Activated naive CD8-positive, alpha-beta T cell treated with anti-CD3 and anti-CD28 coated beads for 36 hours (primary cell): ENCODE measurements at regions not wholly inside any gene's neighbourhood (a gene's known extent, or its start where the extent isn't known, plus 50 kb on each side); places are given as distances from the start of the nearest gene placed in this dataset.

Source experiments
- DNase-seq: peaks from one replicate; pipeline ENCODE4 v3.0.0; 2021
- H3K27ac Mint-ChIP-seq: one replicate; pipeline ENCODE4 v1.8.0; 2022; ENCODE audit warnings: mild to moderate bottlenecking, moderate library complexity, mixed read lengths
- H3K27me3 Mint-ChIP-seq: one replicate; pipeline ENCODE4 v1.8.0; 2022; ENCODE audit warnings: mild to moderate bottlenecking, mixed read lengths
- H3K36me3 Mint-ChIP-seq: one replicate; pipeline ENCODE4 v1.8.0; 2021; ENCODE audit warnings: mild to moderate bottlenecking, mixed read lengths
- H3K4me1 Mint-ChIP-seq: one replicate; pipeline ENCODE4 v1.8.0; 2021; ENCODE audit warnings: mixed read lengths
- H3K4me3 Mint-ChIP-seq: one replicate; pipeline ENCODE4 v1.8.0; 2022; ENCODE audit warnings: mild to moderate bottlenecking, moderate library complexity, mixed read lengths
- H3K9me3 Mint-ChIP-seq: one replicate; pipeline ENCODE4 v1.8.0; 2022; ENCODE audit warnings: mixed read lengths

GRCh38 chr6:924661-925060 is 231.7 kb upstream of the EXOC2 start:
- no peak for DNase-seq
- H3K36me3 Mint-ChIP-seq: no peaks in the 10 kb centered on the region
- H3K4me1 Mint-ChIP-seq: no peaks in the 10 kb centered on the region
- H3K27ac Mint-ChIP-seq: no peak overlapping the region
- peaks cover 19% of the 10 kb centered on the region for H3K27me3 Mint-ChIP-seq
- peaks cover 14% of the 10 kb centered on the region for H3K9me3 Mint-ChIP-seq
- H3K4me3 Mint-ChIP-seq: no peak overlapping the region

GRCh38 chr6:921400-921799 is 228.5 kb upstream of the EXOC2 start:
- no peak overlapping the region for H3K4me3 Mint-ChIP-seq

GRCh38 chr6:920512-920911 is 227.6 kb upstream of the EXOC2 start:
- no peaks in the 10 kb centered on the region for H3K4me1 Mint-ChIP-seq
- no peaks in the 10 kb centered on the region for H3K36me3 Mint-ChIP-seq
- H3K9me3 Mint-ChIP-seq: peaks cover 24% of the 10 kb centered on the region
- no peak for DNase-seq
- H3K27ac Mint-ChIP-seq: no peak overlapping the region
- H3K4me3 Mint-ChIP-seq: no peak overlapping the region
- peaks cover 31% of the 10 kb centered on the region for H3K27me3 Mint-ChIP-seq

More at GRCh38 chr6:921400-921799, 228.5 kb upstream of the EXOC2 start:
- DNase-seq: no peak
- peaks cover 27% of the 10 kb centered on the region for H3K27me3 Mint-ChIP-seq
- no peaks in the 10 kb centered on the region for H3K4me1 Mint-ChIP-seq
- H3K36me3 Mint-ChIP-seq: no peaks in the 10 kb centered on the region
- H3K27ac Mint-ChIP-seq: no peak overlapping the region
- peaks cover 24% of the 10 kb centered on the region for H3K9me3 Mint-ChIP-seq

- H3K27me3 Mint-ChIP-seq: peaks cover 34% of the 10 kb centered on the region
- H3K9me3 Mint-ChIP-seq: peaks cover 24% of the 10 kb centered on the region
- no peak overlapping the region for H3K27ac Mint-ChIP-seq
- DNase-seq: no peak
- no peaks in the 10 kb centered on the region for H3K4me1 Mint-ChIP-seq
- H3K4me3 Mint-ChIP-seq: no peak overlapping the region
- no peaks in the 10 kb centered on the region for H3K36me3 Mint-ChIP-seq
Observed at GRCh38 chr6:919500-919899, 226.6 kb upstream of the EXOC2 start.

GRCh38 chr6:917939-918338 is 225.0 kb upstream of the EXOC2 start:
- Mint-ChIP-seq H3K27ac (no peak overlapping the region), H3K36me3 (no peaks in the 10 kb centered on the region), H3K4me3 (no peak overlapping the region), H3K9me3 (peaks cover 24% of the 10 kb centered on the region), H3K27me3 (peaks cover 35% of the 10 kb centered on the region), H3K4me1 (no peaks in the 10 kb centered on the region)
- DNase-seq: no peak

GRCh38 chr6:917296-917695 is 224.4 kb upstream of the EXOC2 start:
- H3K27me3 Mint-ChIP-seq: peaks cover 38% of the 10 kb centered on the region
- H3K36me3 Mint-ChIP-seq: no peaks in the 10 kb centered on the region
- H3K4me1 Mint-ChIP-seq: no peaks in the 10 kb centered on the region
- no peak overlapping the region for H3K4me3 Mint-ChIP-seq
- peaks cover 24% of the 10 kb centered on the region for H3K9me3 Mint-ChIP-seq
- H3K27ac Mint-ChIP-seq: no peak overlapping the region
- no peak for DNase-seq

- H3K9me3 Mint-ChIP-seq: peaks cover 18% of the 10 kb centered on the region
- no peak for DNase-seq
- no peaks in the 10 kb centered on the region for H3K4me1 Mint-ChIP-seq
- H3K27ac Mint-ChIP-seq: no peak overlapping the region
- no peaks in the 10 kb centered on the region for H3K36me3 Mint-ChIP-seq
- H3K4me3 Mint-ChIP-seq: no peak overlapping the region
- H3K27me3 Mint-ChIP-seq: peaks cover 42% of the 10 kb centered on the region
Observed at GRCh38 chr6:916131-916530, 223.2 kb upstream of the EXOC2 start.

- Mint-ChIP-seq H3K9me3 (peaks cover 7% of the 10 kb centered on the region), H3K4me3 (no peak overlapping the region), H3K27ac (no peak overlapping the region), H3K27me3 (peaks cover 48% of the 10 kb centered on the region), H3K4me1 (no peaks in the 10 kb centered on the region), H3K36me3 (no peaks in the 10 kb centered on the region)
- no peak for DNase-seq
Observed at GRCh38 chr6:912871-913835, 220.2 kb upstream of the EXOC2 start.

GRCh38 chr6:907928-908327 is 215.0 kb upstream of the EXOC2 start:
- Mint-ChIP-seq H3K36me3 (no peaks in the 10 kb centered on the region), H3K27me3 (peaks cover 15% of the 10 kb centered on the region), H3K4me3 (no peak overlapping the region)

GRCh38 chr6:906920-907319 is 214.0 kb upstream of the EXOC2 start:
- H3K4me3 Mint-ChIP-seq: no peak overlapping the region
- no peaks in the 10 kb centered on the region for H3K36me3 Mint-ChIP-seq
- H3K9me3 Mint-ChIP-seq: no peaks in the 10 kb centered on the region
- H3K27me3 Mint-ChIP-seq: peaks cover 6% of the 10 kb centered on the region
- H3K4me1 Mint-ChIP-seq: no peaks in the 10 kb centered on the region
- H3K27ac Mint-ChIP-seq: no peak overlapping the region
- no peak for DNase-seq

More at GRCh38 chr6:907928-908327, 215.0 kb upstream of the EXOC2 start:
- Mint-ChIP-seq H3K9me3 (no peaks in the 10 kb centered on the region), H3K4me1 (no peaks in the 10 kb centered on the region), H3K27ac (no peak overlapping the region)
- DNase-seq: no peak

GRCh38 chr6:905556-905955 is 212.6 kb upstream of the EXOC2 start:
- H3K27ac Mint-ChIP-seq: no peak overlapping the region
- no peak for DNase-seq
- no peaks in the 10 kb centered on the region for H3K4me1 Mint-ChIP-seq
- H3K36me3 Mint-ChIP-seq: no peaks in the 10 kb centered on the region
- no peak overlapping the region for H3K4me3 Mint-ChIP-seq
- peaks cover under 1% of the 10 kb centered on the region for H3K27me3 Mint-ChIP-seq
- H3K9me3 Mint-ChIP-seq: no peaks in the 10 kb centered on the region

- Mint-ChIP-seq H3K36me3 (no peaks in the 10 kb centered on the region), H3K27ac (no peak overlapping the region), H3K9me3 (no peaks in the 10 kb centered on the region), H3K27me3 (peaks cover 4% of the 10 kb centered on the region), H3K4me1 (no peaks in the 10 kb centered on the region), H3K4me3 (no peak overlapping the region)
- no peak for DNase-seq
Observed at GRCh38 chr6:904994-905393, 212.1 kb upstream of the EXOC2 start.

GRCh38 chr6:903761-904160 is 210.8 kb upstream of the EXOC2 start:
- no peaks in the 10 kb centered on the region for H3K9me3 Mint-ChIP-seq
- DNase-seq: no peak
- H3K27me3 Mint-ChIP-seq: peaks cover 8% of the 10 kb centered on the region
- H3K27ac Mint-ChIP-seq: no peak overlapping the region
- no peak overlapping the region for H3K4me3 Mint-ChIP-seq
- H3K4me1 Mint-ChIP-seq: no peaks in the 10 kb centered on the region
- no peaks in the 10 kb centered on the region for H3K36me3 Mint-ChIP-seq

- Mint-ChIP-seq H3K4me1 (no peaks in the 10 kb centered on the region), H3K27me3 (peaks cover 18% of the 10 kb centered on the region), H3K36me3 (no peaks in the 10 kb centered on the region), H3K27ac (no peak overlapping the region), H3K9me3 (no peaks in the 10 kb centered on the region), H3K4me3 (no peak overlapping the region)
- DNase-seq: no peak
Observed at GRCh38 chr6:901696-902460, 208.9 kb upstream of the EXOC2 start.

- H3K4me3 Mint-ChIP-seq: no peak overlapping the region
- no peaks in the 10 kb centered on the region for H3K36me3 Mint-ChIP-seq
- H3K27ac Mint-ChIP-seq: no peak overlapping the region
- no peak for DNase-seq
- H3K9me3 Mint-ChIP-seq: no peaks in the 10 kb centered on the region
- H3K4me1 Mint-ChIP-seq: no peaks in the 10 kb centered on the region
- peaks cover 26% of the 10 kb centered on the region for H3K27me3 Mint-ChIP-seq
Observed at GRCh38 chr6:900716-901605, 208.0 kb upstream of the EXOC2 start.
